ENCODE measurements at regions not wholly inside any gene's neighbourhood (a gene's known extent, or its start where the extent isn't known, plus 50 kb on each side); places are given as distances from the start of the nearest gene placed in this dataset.

DNA sequence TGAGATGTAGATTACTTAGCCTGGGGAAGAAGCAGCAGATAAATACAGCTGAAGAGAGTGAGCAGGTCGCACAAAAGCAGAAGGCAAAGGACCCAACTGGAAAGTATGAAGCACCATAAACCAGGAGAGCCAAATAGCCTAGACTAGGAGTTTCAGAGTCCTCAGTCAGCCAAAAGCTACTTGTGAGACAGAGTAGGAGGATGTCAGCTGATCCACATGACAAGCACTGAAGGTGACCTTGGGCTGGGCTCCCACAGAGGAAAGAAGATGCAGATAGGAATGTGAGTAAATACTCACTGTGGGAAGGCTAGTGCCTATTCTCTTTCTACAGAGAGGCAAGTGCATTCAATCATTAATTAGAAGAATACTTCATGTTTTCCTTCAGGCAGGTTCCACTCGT, 274.0 kb upstream of the POU3F2 start:
- H3K4me3 Mint-ChIP-seq = no peak overlapping the region
- no peaks in the 10 kb centered on the region for H3K4me1 Mint-ChIP-seq
- no peaks in the 10 kb centered on the region for H3K9me3 ChIP-seq (ENCODE audit: control insufficient read depth, low read length, poor library complexity, severe bottlenecking)
- DNase-seq = no peak
- H3K27me3 Mint-ChIP-seq = no peaks in the 10 kb centered on the region
- no peak overlapping the region for H3K27ac Mint-ChIP-seq
- no peak for ATAC-seq
- no peaks in the 10 kb centered on the region for H3K36me3 Mint-ChIP-seq (ENCODE audit: low read depth)

DNA sequence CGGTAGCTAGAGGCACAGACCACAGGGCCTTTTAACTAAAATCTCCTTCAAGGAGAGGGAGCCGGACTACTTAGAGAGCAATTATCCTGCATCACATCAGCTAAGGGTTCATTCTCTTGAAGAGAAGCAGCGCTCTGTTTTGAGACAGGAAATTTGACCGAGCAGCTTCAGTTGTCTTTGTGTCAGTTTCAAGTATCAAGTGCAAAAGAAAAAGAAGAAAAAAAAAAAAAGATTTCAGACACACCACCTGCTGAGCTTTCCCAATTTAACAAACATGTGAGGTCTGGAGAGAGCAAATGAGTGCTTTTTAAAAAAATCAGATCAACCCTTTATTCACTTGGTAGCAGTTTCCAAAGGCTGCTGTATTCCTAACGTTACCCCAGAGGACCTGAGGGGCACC, 273.5 kb upstream of the POU3F2 start:
- Mint-ChIP-seq H3K4me1 (no peaks in the 10 kb centered on the region), H3K4me3 (no peak overlapping the region), H3K27ac (no peak overlapping the region), H3K27me3 (no peaks in the 10 kb centered on the region), H3K36me3 (ENCODE audit: low read depth) (no peaks in the 10 kb centered on the region)
- ATAC-seq = no peak
- H3K9me3 ChIP-seq (ENCODE audit: control insufficient read depth, low read length, poor library complexity, severe bottlenecking) = no peaks in the 10 kb centered on the region
- DNase-seq = no peak

DNA sequence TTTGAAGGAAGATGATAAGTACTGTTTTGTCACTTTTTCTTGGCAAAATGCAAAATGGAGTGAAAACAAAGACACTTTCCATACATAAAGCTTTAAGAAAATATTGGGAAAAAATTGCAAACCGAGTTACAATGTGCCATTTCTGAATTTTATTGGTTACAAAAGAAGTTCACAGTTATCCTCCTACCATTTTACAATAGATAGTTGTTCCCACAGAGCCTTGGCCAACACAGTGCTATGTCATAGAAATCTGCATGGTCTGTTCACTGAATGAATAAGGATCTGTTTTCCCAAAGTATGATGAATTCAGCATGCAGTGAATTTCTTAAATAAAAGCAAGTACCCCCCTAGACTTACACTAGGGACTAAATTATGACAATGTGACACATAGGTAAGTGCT, 268.2 kb upstream of the POU3F2 start:
- H3K36me3 Mint-ChIP-seq (ENCODE audit: low read depth) = no peaks in the 10 kb centered on the region
- H3K9me3 ChIP-seq (ENCODE audit: control insufficient read depth, low read length, poor library complexity, severe bottlenecking) = no peaks in the 10 kb centered on the region
- DNase-seq (no peak), ATAC-seq (no peak)
- H3K27me3 Mint-ChIP-seq = peaks cover 4% of the 10 kb centered on the region
- H3K4me1 Mint-ChIP-seq = no peaks in the 10 kb centered on the region
- H3K27ac Mint-ChIP-seq = no peak overlapping the region
- no peak overlapping the region for H3K4me3 Mint-ChIP-seq

DNA sequence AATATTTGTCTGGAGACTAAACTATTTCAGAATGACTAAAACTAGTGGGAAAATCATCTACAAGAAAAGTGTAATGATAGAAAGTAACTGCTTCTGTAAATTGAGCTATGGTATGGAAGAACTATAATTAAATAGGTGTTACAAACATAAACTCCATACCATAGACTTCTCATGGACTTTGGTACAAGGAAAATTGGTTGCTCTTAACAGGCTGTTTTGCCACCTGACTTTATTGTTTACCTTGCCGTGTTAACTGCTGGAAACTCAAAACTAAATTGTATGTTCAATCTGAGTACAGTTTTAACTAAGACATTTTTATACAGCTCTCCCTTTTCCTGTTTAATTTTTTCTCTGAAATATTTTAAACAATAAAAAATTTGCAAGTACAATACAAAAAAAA, 261.8 kb upstream of the POU3F2 start:
- H3K27me3 Mint-ChIP-seq = peaks cover 4% of the 10 kb centered on the region
- DNase-seq (no peak), ATAC-seq (no peak)
- H3K4me1 Mint-ChIP-seq = no peaks in the 10 kb centered on the region
- H3K9me3 ChIP-seq (ENCODE audit: control insufficient read depth, low read length, poor library complexity, severe bottlenecking) = no peaks in the 10 kb centered on the region
- H3K4me3 Mint-ChIP-seq = no peak overlapping the region
- no peaks in the 10 kb centered on the region for H3K36me3 Mint-ChIP-seq (ENCODE audit: low read depth)
- H3K27ac Mint-ChIP-seq = no peak overlapping the region

DNA sequence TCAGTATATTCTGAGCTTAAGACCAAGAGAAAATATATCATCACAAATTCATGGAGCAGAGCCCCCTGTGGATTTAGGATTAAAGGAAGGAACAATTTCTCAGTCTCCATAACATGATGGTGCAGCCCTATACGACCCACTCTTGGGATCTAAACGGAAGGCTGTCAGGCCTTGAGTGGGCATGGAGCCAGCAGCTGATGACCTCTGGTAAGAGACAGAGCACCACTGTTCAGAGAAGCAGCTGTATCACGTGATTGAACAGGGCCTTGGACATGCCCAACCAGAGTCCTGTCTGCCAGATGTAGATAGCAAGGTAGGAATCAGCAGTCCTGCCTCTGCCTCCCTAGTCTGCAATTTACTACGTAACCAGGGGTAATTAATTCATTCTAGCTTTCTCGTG, 259.4 kb upstream of the POU3F2 start:
- Mint-ChIP-seq H3K4me1 (no peaks in the 10 kb centered on the region), H3K36me3 (ENCODE audit: low read depth) (no peaks in the 10 kb centered on the region), H3K27ac (no peak overlapping the region), H3K4me3 (no peak overlapping the region), H3K27me3 (peaks cover 4% of the 10 kb centered on the region)
- DNase-seq = no peak
- ATAC-seq = no peak
- no peaks in the 10 kb centered on the region for H3K9me3 ChIP-seq (ENCODE audit: control insufficient read depth, low read length, poor library complexity, severe bottlenecking)

DNA sequence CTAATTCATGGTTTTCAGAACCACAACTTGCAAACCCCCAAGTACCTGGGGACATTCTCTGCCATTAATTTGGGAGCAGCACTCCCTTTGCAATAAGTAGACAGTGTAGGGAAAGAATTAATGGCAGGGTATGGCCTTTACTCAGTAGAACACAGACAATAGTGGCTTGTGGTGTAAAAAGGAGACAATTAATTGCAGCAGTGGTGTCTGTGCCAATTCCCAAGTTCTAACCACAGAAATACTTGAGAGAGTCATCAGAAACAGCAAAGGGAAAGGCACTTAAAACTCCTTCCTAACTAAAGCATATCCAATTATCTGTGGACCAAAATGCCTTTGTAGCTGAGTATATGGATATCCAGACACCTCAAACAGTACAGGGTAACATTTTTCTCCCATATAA, 257.6 kb upstream of the POU3F2 start:
- no peak overlapping the region for H3K27ac Mint-ChIP-seq
- H3K4me1 Mint-ChIP-seq = no peaks in the 10 kb centered on the region
- H3K36me3 Mint-ChIP-seq (ENCODE audit: low read depth) = no peaks in the 10 kb centered on the region
- DNase-seq = no peak
- no peak for ATAC-seq
- no peaks in the 10 kb centered on the region for H3K9me3 ChIP-seq (ENCODE audit: control insufficient read depth, low read length, poor library complexity, severe bottlenecking)
- no peak overlapping the region for H3K4me3 Mint-ChIP-seq
- H3K27me3 Mint-ChIP-seq = no peaks in the 10 kb centered on the region

DNA sequence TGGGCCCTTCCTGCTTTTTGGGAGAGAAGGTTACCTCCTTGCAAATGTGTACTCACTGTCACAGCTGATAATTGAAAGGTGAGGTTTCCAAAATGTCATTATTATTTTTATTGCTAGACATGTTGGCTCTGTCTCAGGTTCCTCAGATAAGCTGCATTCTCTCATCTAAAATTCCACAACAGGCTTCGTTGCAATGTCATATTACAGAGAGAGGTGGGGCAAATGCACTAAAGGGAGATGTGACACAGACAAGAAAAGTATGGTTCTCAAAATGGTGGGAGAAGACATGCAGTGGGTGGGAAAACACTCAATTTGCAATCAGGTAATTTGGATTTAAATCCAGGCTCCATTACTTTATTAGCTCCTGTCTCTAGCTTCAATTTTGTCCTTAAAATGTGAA, 256.4 kb upstream of the POU3F2 start:
- Mint-ChIP-seq H3K27me3 (no peaks in the 10 kb centered on the region), H3K4me3 (no peak overlapping the region), H3K36me3 (ENCODE audit: low read depth) (no peaks in the 10 kb centered on the region), H3K4me1 (no peaks in the 10 kb centered on the region), H3K27ac (no peak overlapping the region)
- ATAC-seq (no peak), DNase-seq (no peak)
- H3K9me3 ChIP-seq (ENCODE audit: control insufficient read depth, low read length, poor library complexity, severe bottlenecking) = no peaks in the 10 kb centered on the region

DNA sequence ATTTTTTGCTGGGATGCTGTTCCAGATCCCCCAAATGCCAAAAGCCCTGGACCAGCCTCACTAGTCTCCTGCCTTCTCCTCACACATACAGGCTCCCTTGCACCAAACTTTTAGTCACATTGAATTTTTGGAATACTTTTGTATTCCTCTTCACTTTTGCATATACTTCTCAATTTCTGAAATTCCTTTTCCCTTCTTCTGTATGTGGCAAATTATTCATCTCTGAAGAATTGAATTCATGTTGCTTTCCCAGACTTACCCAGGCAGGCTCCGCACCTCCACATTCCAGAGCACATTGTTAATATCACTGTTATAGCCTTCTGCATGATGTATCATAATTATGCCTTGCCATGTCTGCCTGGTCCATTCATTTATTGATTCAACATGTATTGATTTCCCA, 255.3 kb upstream of the POU3F2 start:
- H3K4me1 Mint-ChIP-seq = no peaks in the 10 kb centered on the region
- DNase-seq (no peak), ATAC-seq (no peak)
- no peak overlapping the region for H3K27ac Mint-ChIP-seq
- H3K4me3 Mint-ChIP-seq = no peak overlapping the region
- no peaks in the 10 kb centered on the region for H3K9me3 ChIP-seq (ENCODE audit: control insufficient read depth, low read length, poor library complexity, severe bottlenecking)
- H3K27me3 Mint-ChIP-seq = no peaks in the 10 kb centered on the region
- H3K36me3 Mint-ChIP-seq (ENCODE audit: low read depth) = no peaks in the 10 kb centered on the region

DNA sequence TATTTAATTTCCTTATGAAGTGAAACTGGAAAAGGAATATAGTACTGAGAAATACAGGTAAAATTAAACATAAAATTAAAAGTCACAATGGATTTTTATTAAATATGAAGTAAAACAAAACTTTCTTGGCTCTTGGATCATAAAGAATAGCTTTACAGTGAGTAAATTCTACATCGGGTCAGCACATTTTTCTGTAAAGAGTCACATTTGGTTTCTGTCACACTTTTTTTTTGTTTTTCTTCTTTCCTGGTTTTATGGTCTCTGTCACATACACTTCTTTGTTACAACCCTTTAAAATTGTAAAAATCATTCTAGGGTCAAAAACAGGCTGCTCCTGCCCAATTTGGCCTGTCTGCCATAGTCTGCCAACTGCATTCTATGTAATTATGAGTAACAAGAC, 254.4 kb upstream of the POU3F2 start:
- H3K27ac Mint-ChIP-seq = no peak overlapping the region
- ATAC-seq = no peak
- no peak overlapping the region for H3K4me3 Mint-ChIP-seq

DNA sequence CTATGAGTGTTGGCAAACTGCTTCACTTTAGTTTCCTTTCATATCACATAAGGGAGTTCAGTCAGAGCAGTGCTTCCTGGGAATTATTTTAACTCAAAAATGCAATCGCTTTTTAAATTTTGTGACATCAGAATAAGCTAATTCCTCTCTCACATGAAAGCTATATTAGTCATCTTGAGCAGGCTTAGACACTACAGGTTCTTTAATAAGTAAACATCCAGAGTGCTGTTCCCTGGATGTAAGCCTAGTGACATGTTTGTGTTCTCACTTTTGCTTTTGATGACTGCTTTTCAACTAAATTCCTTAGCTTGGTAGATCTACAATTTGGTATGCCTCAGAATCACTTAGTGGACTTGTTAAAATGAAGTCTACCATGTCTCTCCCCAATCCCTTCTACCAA, 252.7 kb upstream of the POU3F2 start:
- H3K4me1 Mint-ChIP-seq = no peaks in the 10 kb centered on the region
- ATAC-seq (no peak), DNase-seq (no peak)
- no peak overlapping the region for H3K27ac Mint-ChIP-seq
- H3K36me3 Mint-ChIP-seq (ENCODE audit: low read depth) = no peaks in the 10 kb centered on the region
- no peaks in the 10 kb centered on the region for H3K9me3 ChIP-seq (ENCODE audit: control insufficient read depth, low read length, poor library complexity, severe bottlenecking)
- no peak overlapping the region for H3K4me3 Mint-ChIP-seq
- peaks cover 4% of the 10 kb centered on the region for H3K27me3 Mint-ChIP-seq

More for the DNA sequence above, 254.4 kb upstream of the POU3F2 start:
- no peak for DNase-seq
- Mint-ChIP-seq H3K27me3 (no peaks in the 10 kb centered on the region), H3K36me3 (ENCODE audit: low read depth) (no peaks in the 10 kb centered on the region), H3K4me1 (no peaks in the 10 kb centered on the region)
- no peaks in the 10 kb centered on the region for H3K9me3 ChIP-seq (ENCODE audit: control insufficient read depth, low read length, poor library complexity, severe bottlenecking)

DNA sequence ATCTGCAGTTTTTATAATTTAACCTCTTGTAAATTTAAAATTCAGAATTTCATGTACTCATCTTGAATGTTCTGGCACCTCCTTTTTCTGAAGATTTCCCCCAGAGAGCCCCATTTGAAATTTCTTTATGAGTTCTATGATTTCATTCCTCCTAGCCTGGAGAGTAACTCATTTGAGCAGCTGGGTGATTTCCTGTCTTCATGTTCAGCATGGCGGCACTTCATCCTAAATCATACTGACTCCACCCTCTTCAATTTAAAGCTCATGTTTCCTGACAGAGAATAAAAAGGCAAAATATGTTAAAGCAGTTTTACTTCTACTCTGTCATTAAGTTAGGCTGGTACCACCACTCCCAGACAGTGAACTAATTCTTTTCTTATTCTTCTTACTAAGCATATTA, 250.9 kb upstream of the POU3F2 start:
- DNase-seq (no peak), ATAC-seq (no peak)
- H3K9me3 ChIP-seq (ENCODE audit: control insufficient read depth, low read length, poor library complexity, severe bottlenecking) = no peaks in the 10 kb centered on the region
- peaks cover 9% of the 10 kb centered on the region for H3K27me3 Mint-ChIP-seq
- H3K36me3 Mint-ChIP-seq (ENCODE audit: low read depth) = no peaks in the 10 kb centered on the region
- H3K4me1 Mint-ChIP-seq = no peaks in the 10 kb centered on the region
- no peak overlapping the region for H3K4me3 Mint-ChIP-seq
- no peak overlapping the region for H3K27ac Mint-ChIP-seq

DNA sequence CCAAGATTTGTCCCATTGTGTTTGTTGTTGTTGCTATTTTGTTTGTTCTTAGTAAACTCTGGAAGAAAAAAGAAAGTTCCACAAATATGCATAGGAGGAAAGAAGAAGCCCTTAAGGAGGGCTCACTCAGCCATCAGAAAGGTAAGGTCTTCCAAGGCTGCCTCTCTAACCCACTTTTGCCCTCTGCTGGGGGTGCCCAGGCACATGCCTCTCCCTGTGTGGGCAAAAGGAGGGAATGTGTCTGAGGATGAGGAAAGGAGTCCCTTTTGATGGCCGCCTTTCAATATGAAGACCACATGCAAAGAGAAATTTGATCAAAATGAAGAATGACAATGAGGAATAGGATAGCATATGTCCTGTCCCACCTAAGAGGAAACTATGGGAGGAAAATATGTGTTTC, 248.2 kb upstream of the POU3F2 start:
- peaks cover 9% of the 10 kb centered on the region for H3K27me3 Mint-ChIP-seq
- H3K27ac Mint-ChIP-seq = no peak overlapping the region
- H3K4me1 Mint-ChIP-seq = no peaks in the 10 kb centered on the region
- no peaks in the 10 kb centered on the region for H3K9me3 ChIP-seq (ENCODE audit: control insufficient read depth, low read length, poor library complexity, severe bottlenecking)
- no peaks in the 10 kb centered on the region for H3K36me3 Mint-ChIP-seq (ENCODE audit: low read depth)
- DNase-seq = no peak
- no peak for ATAC-seq
- H3K4me3 Mint-ChIP-seq = no peak overlapping the region

DNA sequence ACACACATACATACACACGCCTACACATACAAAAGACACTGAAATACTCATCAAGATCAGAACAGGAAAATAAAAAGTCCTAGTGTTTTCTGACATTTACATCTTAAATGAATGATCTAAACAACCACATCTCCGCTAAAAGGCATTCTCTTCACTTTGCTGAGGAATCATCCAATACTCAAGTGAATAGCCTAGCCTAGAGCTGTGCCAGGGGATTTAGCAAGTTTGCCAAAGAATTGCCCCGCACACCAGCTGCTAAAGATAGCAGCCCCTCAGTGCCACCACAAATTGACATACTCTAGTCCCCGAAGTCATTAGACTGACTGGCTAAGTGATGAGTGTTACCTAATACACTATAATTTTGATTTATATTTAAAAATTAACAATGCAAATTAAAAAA, 246.8 kb upstream of the POU3F2 start:
- Mint-ChIP-seq H3K36me3 (ENCODE audit: low read depth) (no peaks in the 10 kb centered on the region), H3K4me1 (no peaks in the 10 kb centered on the region), H3K27me3 (peaks cover 9% of the 10 kb centered on the region), H3K27ac (no peak overlapping the region), H3K4me3 (no peak overlapping the region)
- no peak for ATAC-seq
- no peaks in the 10 kb centered on the region for H3K9me3 ChIP-seq (ENCODE audit: control insufficient read depth, low read length, poor library complexity, severe bottlenecking)
- no peak for DNase-seq

DNA sequence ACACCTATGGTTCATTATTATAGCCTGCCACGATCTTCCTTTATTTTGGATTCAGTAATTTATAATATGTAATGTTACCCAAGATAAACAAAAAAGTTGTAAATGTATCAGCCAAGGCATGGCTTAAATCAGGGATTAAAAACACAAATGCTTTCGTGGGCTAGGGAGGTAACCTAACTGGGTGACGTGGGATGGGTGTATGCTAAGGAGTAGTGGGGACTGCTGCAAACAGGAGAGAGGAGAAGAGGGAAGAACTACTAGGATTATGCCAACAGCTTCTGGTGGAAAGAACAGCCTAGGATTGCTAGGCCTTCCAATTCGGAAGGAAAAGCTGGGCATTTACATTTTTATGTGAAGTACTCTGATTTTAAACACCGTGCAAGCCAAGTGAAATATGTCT, 244.8 kb upstream of the POU3F2 start:
- Mint-ChIP-seq H3K4me1 (no peaks in the 10 kb centered on the region), H3K27ac (no peak overlapping the region), H3K4me3 (no peak overlapping the region), H3K36me3 (ENCODE audit: low read depth) (no peaks in the 10 kb centered on the region), H3K27me3 (peaks cover 9% of the 10 kb centered on the region)
- ATAC-seq (no peak), DNase-seq (no peak)
- H3K9me3 ChIP-seq (ENCODE audit: control insufficient read depth, low read length, poor library complexity, severe bottlenecking) = no peaks in the 10 kb centered on the region

DNA sequence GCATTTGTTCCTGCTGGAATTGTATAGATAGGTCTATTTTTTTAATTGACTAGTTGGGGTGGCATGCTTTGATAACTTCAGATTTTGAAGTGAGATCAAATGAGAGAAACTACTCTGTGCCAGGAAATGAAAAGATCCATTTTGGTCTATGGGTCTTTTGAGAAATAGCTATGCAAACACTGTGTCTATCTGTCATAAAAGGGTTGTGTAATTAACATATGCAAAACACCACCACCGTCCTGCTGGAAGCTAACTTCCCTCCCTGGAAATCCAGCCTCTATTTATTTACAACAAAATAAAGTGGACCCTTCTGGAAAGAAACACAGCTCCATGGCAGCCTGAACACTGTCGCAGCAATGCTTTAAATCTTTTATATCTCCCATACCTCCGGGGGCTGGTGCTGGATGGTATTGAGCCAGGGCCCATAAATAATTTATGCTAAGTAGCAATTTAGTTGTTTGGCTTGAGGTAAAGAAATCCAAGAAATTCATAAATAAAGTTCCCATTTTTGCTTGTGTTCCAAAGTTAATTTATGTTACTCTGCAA, 244.2 kb upstream of the POU3F2 start:
- Mint-ChIP-seq H3K36me3 (ENCODE audit: low read depth) (no peaks in the 10 kb centered on the region), H3K27me3 (peaks cover 9% of the 10 kb centered on the region), H3K27ac (no peak overlapping the region), H3K4me1 (no peaks in the 10 kb centered on the region), H3K4me3 (no peak overlapping the region)
- ATAC-seq (no peak), DNase-seq (no peak)
- no peaks in the 10 kb centered on the region for H3K9me3 ChIP-seq (ENCODE audit: control insufficient read depth, low read length, poor library complexity, severe bottlenecking)

All from T-helper 17 cell (primary cell).